Natural killer cell (primary cell): ENCODE measurements at regions not wholly inside any gene's neighbourhood (a gene's known extent, or its start where the extent isn't known, plus 50 kb on each side); places are given as distances from the start of the nearest gene placed in this dataset.

ENCODE experiments used
- ATAC-seq, 3 donors: fragments of 150-1000 bp in 2 of 3; fragments of 200-7000 bp in 1 of 3; cut with Tn5 transposase; 1 replicate in 1 of 3; 2 replicates in 2 of 3; pipeline ENCODE4 v1.10.0; 2021; ENCODE audit warnings: mild to moderate bottlenecking in 2 of 3, moderate library complexity in 2 of 3
- DNase-seq, 2 donors: peaks; one replicate each; pipeline versions ENCODE4 v3.0.0 to v3.0.0-alpha.2; 2013 to 2021; ENCODE audit warnings: mixed read lengths in 1 of 2
- H3K27ac ChIP-seq: one replicate; pipeline ENCODE4 v1.5.1; 2013; ENCODE audit warnings: mild to moderate bottlenecking, low read length
- H3K27me3 ChIP-seq: one replicate; pipeline ENCODE4 v1.6.1; 2013; ENCODE audit warnings: low read length; ENCODE audit not compliant: control insufficient read depth, insufficient read depth
- H3K36me3 ChIP-seq: one replicate; pipeline ENCODE4 v1.6.1; 2013; ENCODE audit warnings: low read length; ENCODE audit not compliant: control insufficient read depth, insufficient read depth
- H3K4me1 ChIP-seq: one replicate; pipeline ENCODE4 v1.6.1; 2013; ENCODE audit warnings: low read length; ENCODE audit not compliant: control insufficient read depth, insufficient read depth
- H3K4me3 ChIP-seq: one replicate; pipeline ENCODE4 v1.5.1; 2013; ENCODE audit warnings: low read length
- H3K9me3 ChIP-seq: one replicate; pipeline ENCODE4 v1.6.1; 2013; ENCODE audit warnings: low read length; ENCODE audit not compliant: control insufficient read depth, insufficient read depth
- H3K27ac Mint-ChIP-seq, 2 donors: one replicate each; pipeline ENCODE4 v1.8.0; 2022; ENCODE audit warnings: mild to moderate bottlenecking in 2 of 2, mixed read lengths in 2 of 2, moderate library complexity in 1 of 2
- H3K27me3 Mint-ChIP-seq, 2 donors: one replicate each; pipeline ENCODE4 v1.8.0; 2022; ENCODE audit warnings: low read depth in 2 of 2, mixed read lengths in 2 of 2
- H3K36me3 Mint-ChIP-seq: one replicate; pipeline ENCODE4 v1.8.0; 2022; ENCODE audit warnings: mixed read lengths
- H3K4me1 Mint-ChIP-seq, 2 donors: one replicate each; pipeline ENCODE4 v1.8.0; 2022; ENCODE audit warnings: mixed read lengths in 2 of 2
- H3K4me3 Mint-ChIP-seq: one replicate; pipeline ENCODE4 v1.8.0; 2022; ENCODE audit warnings: mild to moderate bottlenecking, moderate library complexity, mixed read lengths
- H3K9me3 Mint-ChIP-seq, 2 donors: one replicate each; pipeline ENCODE4 v1.8.0; 2022; ENCODE audit warnings: mixed read lengths in 2 of 2
- WGBS: methylation state at CpG from one replicate; pipeline ENCODE4 v1.1.7; 2013; ENCODE audit warnings: missing lambda C conversion rate; ENCODE audit not compliant: insufficient coverage; 5-methylcytosine and 5-hydroxymethylcytosine counted together
- intact Hi-C: fragments of 100-400 bp; cut with micrococcal nuclease; formaldehyde crosslinking; loops from one replicate; pipeline ENCODE4 v1.14.2; 2022
- TF ChIP-seq, protein P1 (sequence below): fragments of 200-600 bp; IDR thresholded peaks from one replicate; pipeline ENCODE4 v1.8.0; 2022; ENCODE audit warnings: antibody characterized with exemption

DNA sequence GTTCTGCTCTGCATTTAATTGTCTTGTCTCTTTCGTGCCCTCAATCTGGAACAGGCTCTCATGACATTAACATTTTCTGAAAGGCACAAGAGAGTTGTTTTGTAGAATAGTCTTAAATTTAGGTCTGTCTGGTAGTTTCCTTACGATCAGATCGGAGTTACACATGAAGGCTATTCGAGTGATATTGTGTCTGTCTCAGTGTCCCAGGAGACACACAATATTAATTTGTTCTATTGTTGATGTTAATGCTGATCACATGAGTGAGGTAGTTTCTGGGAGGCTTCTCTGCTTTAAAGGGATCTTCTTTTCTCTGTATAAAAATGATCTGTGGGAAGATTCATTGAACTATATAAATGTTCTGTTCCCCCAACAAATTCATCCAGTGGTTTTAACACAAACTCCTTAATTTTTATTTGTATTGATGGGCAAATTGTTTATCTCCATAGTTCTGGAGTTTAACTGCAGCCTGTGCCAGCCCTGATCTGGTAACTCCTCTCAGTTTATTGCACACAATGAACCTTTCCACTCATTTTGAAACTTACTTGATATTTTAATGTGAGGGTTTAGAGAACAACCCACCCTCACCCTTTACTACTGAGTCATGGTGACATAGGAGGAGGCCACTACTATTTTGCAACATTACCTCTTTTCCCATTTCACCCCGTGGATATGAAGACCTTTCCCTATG is 223.0 kb downstream of the CBLN4 start:
- Mint-ChIP-seq H3K4me3 (no peak overlapping the region), H3K4me1 (no peaks in the 10 kb centered on the region), H3K36me3 (no peaks in the 10 kb centered on the region), H3K9me3 (peaks cover 4 to 6% of the 10 kb centered on the region in 2 donors), H3K27ac (no peak overlapping the region), H3K27me3 (no peaks in the 10 kb centered on the region)
- DNase-seq (no peak), ATAC-seq (no peak)
- H3K4me1 ChIP-seq: no peaks in the 10 kb centered on the region
- no peaks in the 10 kb centered on the region for H3K36me3 ChIP-seq
- no peaks in the 10 kb centered on the region for H3K9me3 ChIP-seq
- TF ChIP-seq, protein P1, sequence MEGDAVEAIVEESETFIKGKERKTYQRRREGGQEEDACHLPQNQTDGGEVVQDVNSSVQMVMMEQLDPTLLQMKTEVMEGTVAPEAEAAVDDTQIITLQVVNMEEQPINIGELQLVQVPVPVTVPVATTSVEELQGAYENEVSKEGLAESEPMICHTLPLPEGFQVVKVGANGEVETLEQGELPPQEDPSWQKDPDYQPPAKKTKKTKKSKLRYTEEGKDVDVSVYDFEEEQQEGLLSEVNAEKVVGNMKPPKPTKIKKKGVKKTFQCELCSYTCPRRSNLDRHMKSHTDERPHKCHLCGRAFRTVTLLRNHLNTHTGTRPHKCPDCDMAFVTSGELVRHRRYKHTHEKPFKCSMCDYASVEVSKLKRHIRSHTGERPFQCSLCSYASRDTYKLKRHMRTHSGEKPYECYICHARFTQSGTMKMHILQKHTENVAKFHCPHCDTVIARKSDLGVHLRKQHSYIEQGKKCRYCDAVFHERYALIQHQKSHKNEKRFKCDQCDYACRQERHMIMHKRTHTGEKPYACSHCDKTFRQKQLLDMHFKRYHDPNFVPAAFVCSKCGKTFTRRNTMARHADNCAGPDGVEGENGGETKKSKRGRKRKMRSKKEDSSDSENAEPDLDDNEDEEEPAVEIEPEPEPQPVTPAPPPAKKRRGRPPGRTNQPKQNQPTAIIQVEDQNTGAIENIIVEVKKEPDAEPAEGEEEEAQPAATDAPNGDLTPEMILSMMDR: no peak
- no peak overlapping the region for H3K27ac ChIP-seq
- no peaks in the 10 kb centered on the region for H3K27me3 ChIP-seq
- H3K4me3 ChIP-seq: no peak overlapping the region
- 86% methylated on average over 5 of the region's 5 CpGs for WGBS
- intact Hi-C loops: no loop called here

DNA sequence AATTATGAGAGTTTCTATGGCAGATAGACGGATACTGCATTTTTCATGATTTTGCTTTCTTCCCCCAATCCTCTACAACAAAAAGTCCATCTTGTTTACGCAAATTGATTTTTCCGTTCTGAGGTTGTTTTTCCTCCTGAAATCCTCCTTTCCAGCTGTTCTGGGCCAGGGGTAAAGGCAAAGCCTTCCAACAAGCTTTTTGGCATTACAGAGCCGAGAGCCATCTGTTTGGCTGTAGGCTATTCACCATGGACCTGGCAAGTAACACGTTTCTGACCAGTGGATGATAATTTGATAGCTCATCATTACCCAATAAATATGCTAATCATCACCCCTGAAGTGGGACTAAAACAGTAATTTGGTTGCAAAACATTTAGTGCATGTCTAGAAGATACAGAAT is 226.5 kb downstream of the CBLN4 start:
- Histone ChIP-seq H3K9me3 (no peaks in the 10 kb centered on the region), H3K27me3 (no peaks in the 10 kb centered on the region), H3K4me3 (no peak overlapping the region), H3K4me1 (no peaks in the 10 kb centered on the region), H3K27ac (no peak overlapping the region), H3K36me3 (no peaks in the 10 kb centered on the region)
- no peak for DNase-seq
- Mint-ChIP-seq H3K9me3 (peaks cover 2% of the 10 kb centered on the region in 2 donors), H3K4me1 (no peaks in the 10 kb centered on the region), H3K4me3 (no peak overlapping the region), H3K27ac (no peak overlapping the region), H3K27me3 (no peaks in the 10 kb centered on the region), H3K36me3 (no peaks in the 10 kb centered on the region)
- 84% methylated on average over 5 of the region's 5 CpGs for WGBS
- ATAC-seq: no peak
- intact Hi-C loops: no loop called here
- TF ChIP-seq, protein P1: no peak

DNA sequence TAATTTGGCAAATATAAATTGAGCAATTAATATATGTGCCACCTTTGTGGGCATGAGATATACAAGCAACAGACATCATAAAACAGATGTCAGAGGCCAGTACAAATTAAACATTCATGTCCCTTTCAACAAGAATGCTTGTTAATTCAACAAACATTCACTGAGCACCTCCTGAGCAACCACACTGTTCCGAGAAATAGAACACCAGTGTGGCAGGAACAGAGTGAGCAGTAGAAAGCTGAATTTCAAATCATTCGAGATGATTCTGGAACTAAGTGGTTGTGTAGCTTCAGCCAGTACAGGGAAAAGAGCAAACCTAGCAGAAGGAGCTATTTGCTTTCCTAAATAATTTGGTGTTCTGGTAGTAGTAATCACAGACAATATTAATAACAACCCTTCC is 227.7 kb downstream of the CBLN4 start:
- Mint-ChIP-seq H3K4me1 (no peaks in the 10 kb centered on the region), H3K36me3 (no peaks in the 10 kb centered on the region), H3K27ac (no peak overlapping the region), H3K4me3 (no peak overlapping the region), H3K27me3 (no peaks in the 10 kb centered on the region), H3K9me3 (peaks cover 2 to 5% of the 10 kb centered on the region in 2 donors)
- intact Hi-C loops: no loop called here
- Histone ChIP-seq H3K4me1 (no peaks in the 10 kb centered on the region), H3K27me3 (no peaks in the 10 kb centered on the region), H3K27ac (no peak overlapping the region), H3K9me3 (no peaks in the 10 kb centered on the region), H3K4me3 (no peak overlapping the region), H3K36me3 (no peaks in the 10 kb centered on the region)
- ATAC-seq (no peak), DNase-seq (no peak)
- 81% methylated on average over 2 of the region's 2 CpGs for WGBS
- TF ChIP-seq, protein P1: no peak

DNA sequence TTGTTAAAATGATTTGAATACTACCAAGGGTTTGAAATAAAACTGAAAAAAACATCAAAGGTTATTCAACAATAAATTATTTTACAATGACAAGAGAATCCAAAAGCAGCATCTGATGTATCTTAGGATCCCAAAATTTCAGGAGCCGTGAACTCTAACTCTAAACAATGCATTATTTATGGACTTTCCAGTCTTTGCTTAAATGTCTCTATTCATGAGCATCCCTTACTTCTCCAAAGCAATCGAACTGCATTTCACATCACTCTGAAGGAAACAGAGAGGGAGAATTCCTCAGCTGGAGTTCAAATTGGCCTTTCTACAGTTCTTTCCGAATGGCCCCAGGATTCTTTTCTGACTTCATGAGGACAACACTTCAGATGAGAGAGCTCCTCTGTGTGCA is 229.1 kb downstream of the CBLN4 start:
- Mint-ChIP-seq H3K27me3 (no peaks in the 10 kb centered on the region), H3K27ac (no peak overlapping the region), H3K4me3 (no peak overlapping the region), H3K36me3 (no peaks in the 10 kb centered on the region), H3K4me1 (no peaks in the 10 kb centered on the region), H3K9me3 (peaks cover 2 to 8% of the 10 kb centered on the region in 2 donors)
- TF ChIP-seq, protein P1: no peak
- Histone ChIP-seq H3K27me3 (no peaks in the 10 kb centered on the region), H3K9me3 (no peaks in the 10 kb centered on the region), H3K36me3 (no peaks in the 10 kb centered on the region), H3K27ac (no peak overlapping the region), H3K4me3 (no peak overlapping the region), H3K4me1 (no peaks in the 10 kb centered on the region)
- intact Hi-C loops: no loop called here
- ATAC-seq (no peak), DNase-seq (no peak)
- 82% methylated on average over 3 of the region's 3 CpGs for WGBS
